Calu3 (cell line): ENCODE measurements at regions not wholly inside any gene's neighbourhood (a gene's known extent, or its start where the extent isn't known, plus 50 kb on each side); places are given as distances from the start of the nearest gene placed in this dataset.

Experiments used
- BruUV-seq: library from RNA; stranded (reverse); fragments of 400-500 nt; replicated peaks from 2 replicates; lab custom pipeline; 2021; lab: Mats Ljungman, UMichigan
- CTCF ChIA-PET: fragments of 300-600 bp; sonication (Branson Sonifier 250); formaldehyde crosslinking; loops from one replicate; lab custom pipeline; 2022; ENCODE audit warnings: antibody characterized with exemption; lab: Charles Lee
- DNase-seq: peaks from one replicate; pipeline ENCODE4 v3.0.0; 2022
- H3K27ac Mint-ChIP-seq: one replicate; pipeline ENCODE4 v1.8.0; 2022; ENCODE audit warnings: mixed read lengths; ENCODE audit not compliant: unreplicated experiment
- H3K27me3 Mint-ChIP-seq: one replicate; pipeline ENCODE4 v1.8.0; 2022; ENCODE audit warnings: mixed read lengths; ENCODE audit not compliant: unreplicated experiment
- H3K36me3 Mint-ChIP-seq: one replicate; pipeline ENCODE4 v1.8.0; 2022; ENCODE audit warnings: mild to moderate bottlenecking, moderate library complexity, mixed read lengths; ENCODE audit not compliant: insufficient read depth, unreplicated experiment
- H3K4me1 Mint-ChIP-seq: one replicate; pipeline ENCODE4 v1.8.0; 2022; ENCODE audit warnings: mild to moderate bottlenecking, low read depth, mixed read lengths; ENCODE audit not compliant: unreplicated experiment
- H3K4me3 Mint-ChIP-seq: one replicate; pipeline ENCODE4 v1.8.0; 2022; ENCODE audit warnings: mild to moderate bottlenecking, low read depth, moderate library complexity, mixed read lengths; ENCODE audit not compliant: unreplicated experiment
- H3K9me3 Mint-ChIP-seq: one replicate; pipeline ENCODE4 v1.8.0; 2022; ENCODE audit warnings: low read depth, mixed read lengths; ENCODE audit not compliant: unreplicated experiment
- CTCF ChIP-seq: fragments of 200-600 bp; IDR thresholded peaks from one replicate; pipeline ENCODE4 v1.8.0; 2022; ENCODE audit warnings: antibody characterized with exemption; ENCODE audit not compliant: unreplicated experiment
- intact Hi-C: fragments of 100-400 bp; cut with micrococcal nuclease; formaldehyde crosslinking; loops from one replicate; pipeline ENCODE4 v1.10.0; 2022; ENCODE audit not compliant: unreplicated experiment

- Mint-ChIP-seq H3K27ac (no peak overlapping the region), H3K36me3 (no peaks in the 10 kb centered on the region), H3K9me3 (no peaks in the 10 kb centered on the region), H3K4me3 (no peak overlapping the region), H3K4me1 (no peaks in the 10 kb centered on the region), H3K27me3 (no peaks in the 10 kb centered on the region)
- no TSS peak for BruUV-seq
- intact Hi-C loops, result no loop called here
- DNase-seq, result no peak
- TF ChIP-seq CTCF, result no peak
- CTCF ChIA-PET, result no interaction called here
Measured at GRCh38 chr2:167861574-167862193, 385.7 kb downstream of the STK39 start.

- no peaks in the 10 kb centered on the region for H3K4me1 Mint-ChIP-seq
- H3K36me3 Mint-ChIP-seq, result no peaks in the 10 kb centered on the region
- no TSS peak for BruUV-seq
- no peaks in the 10 kb centered on the region for H3K9me3 Mint-ChIP-seq
- TF ChIP-seq CTCF, result no peak
- H3K27ac Mint-ChIP-seq, result no peak overlapping the region
- no peak for DNase-seq
- intact Hi-C loops, result no loop called here
- H3K4me3 Mint-ChIP-seq, result no peak overlapping the region
- H3K27me3 Mint-ChIP-seq, result no peaks in the 10 kb centered on the region
- CTCF ChIA-PET, result no interaction called here
Measured at GRCh38 chr2:167860082-167860481, 387.3 kb downstream of the STK39 start.

- CTCF ChIA-PET, result no interaction called here
- H3K27ac Mint-ChIP-seq, result no peak overlapping the region
- DNase-seq, result no peak
- TF ChIP-seq CTCF, result no peak
- no peaks in the 10 kb centered on the region for H3K4me1 Mint-ChIP-seq
- no peaks in the 10 kb centered on the region for H3K36me3 Mint-ChIP-seq
- no TSS peak for BruUV-seq
- H3K27me3 Mint-ChIP-seq, result no peaks in the 10 kb centered on the region
- H3K4me3 Mint-ChIP-seq, result no peak overlapping the region
- H3K9me3 Mint-ChIP-seq, result no peaks in the 10 kb centered on the region
- intact Hi-C loops, result no loop called here
Measured at GRCh38 chr2:167859676-167860075, 387.7 kb downstream of the STK39 start.

- no peak overlapping the region for H3K4me3 Mint-ChIP-seq
- no peak for TF ChIP-seq CTCF
- no peaks in the 10 kb centered on the region for H3K36me3 Mint-ChIP-seq
- intact Hi-C loops, result no loop called here
- H3K4me1 Mint-ChIP-seq, result no peaks in the 10 kb centered on the region
- H3K27ac Mint-ChIP-seq, result no peak overlapping the region
- CTCF ChIA-PET, result no interaction called here
- BruUV-seq, result no TSS peak
- no peaks in the 10 kb centered on the region for H3K9me3 Mint-ChIP-seq
- H3K27me3 Mint-ChIP-seq, result no peaks in the 10 kb centered on the region
- DNase-seq, result no peak
Measured at GRCh38 chr2:167858086-167858485, 389.3 kb downstream of the STK39 start.
